ENCODE measurements at regions not wholly inside any gene's neighbourhood (a gene's known extent, or its start where the extent isn't known, plus 50 kb on each side); places are given as distances from the start of the nearest gene placed in this dataset.

GRCh38 chr10:65291286-65291685, 1634.5 kb upstream of the LRRTM3 start:
- in situ Hi-C loops (cut with HindIII; ENCODE audit: low pct_unique_long_range_greater_than_20kb, low sequenced_read_pairs), result no loop called here
- no peak for TF ChIP-seq JUND (IDR thresholded peaks at IDR 0.05; ENCODE audit: low read depth)
- DNase-seq (ENCODE audit: low read depth in 1 of 2, low spot score in 1 of 2), result peak in 1 of 2 experiments; percentile 29

GRCh38 chr10:65292551-65292950, 1633.3 kb upstream of the LRRTM3 start:
- in situ Hi-C loops (cut with HindIII; ENCODE audit: low pct_unique_long_range_greater_than_20kb, low sequenced_read_pairs), result no loop called here

GRCh38 chr10:65294329-65294728, 1631.5 kb upstream of the LRRTM3 start:
- in situ Hi-C loops (cut with HindIII; ENCODE audit: low pct_unique_long_range_greater_than_20kb, low sequenced_read_pairs), result no loop called here
- DNase-seq (ENCODE audit: low read depth in 1 of 2, low spot score in 1 of 2), result no peak
- no peak for TF ChIP-seq JUND (IDR thresholded peaks at IDR 0.05; ENCODE audit: low read depth)

More at GRCh38 chr10:65292551-65292950, 1633.3 kb upstream of the LRRTM3 start:
- TF ChIP-seq JUND (IDR thresholded peaks at IDR 0.05; ENCODE audit: low read depth), result no peak
- DNase-seq (ENCODE audit: low read depth in 1 of 2, low spot score in 1 of 2), result no peak

- in situ Hi-C loops (cut with HindIII; ENCODE audit: low pct_unique_long_range_greater_than_20kb, low sequenced_read_pairs), result no loop called here
- no peak for TF ChIP-seq JUND (IDR thresholded peaks at IDR 0.05; ENCODE audit: low read depth)
- no peak for DNase-seq (ENCODE audit: low read depth in 1 of 2, low spot score in 1 of 2)
These were observed 1624.7 kb upstream of the LRRTM3 start for GRCh38 chr10:65301181-65301580.

GRCh38 chr10:65306201-65306600, 1619.6 kb upstream of the LRRTM3 start:
- DNase-seq (ENCODE audit: low read depth in 1 of 2, low spot score in 1 of 2), result no peak
- TF ChIP-seq JUND (IDR thresholded peaks at IDR 0.05; ENCODE audit: low read depth), result no peak
- in situ Hi-C loops (cut with HindIII; ENCODE audit: low pct_unique_long_range_greater_than_20kb, low sequenced_read_pairs), result no loop called here

GRCh38 chr10:65312876-65313275, 1613.0 kb upstream of the LRRTM3 start:
- in situ Hi-C loops (cut with HindIII; ENCODE audit: low pct_unique_long_range_greater_than_20kb, low sequenced_read_pairs), result no loop called here
- TF ChIP-seq JUND (IDR thresholded peaks at IDR 0.05; ENCODE audit: low read depth), result no peak
- DNase-seq (ENCODE audit: low read depth in 1 of 2, low spot score in 1 of 2), result no peak

- in situ Hi-C loops (cut with HindIII; ENCODE audit: low pct_unique_long_range_greater_than_20kb, low sequenced_read_pairs), result no loop called here
- TF ChIP-seq JUND (IDR thresholded peaks at IDR 0.05; ENCODE audit: low read depth), result no peak
- no peak for DNase-seq (ENCODE audit: low read depth in 1 of 2, low spot score in 1 of 2)
These were observed 1612.4 kb upstream of the LRRTM3 start for GRCh38 chr10:65313406-65313805.

GRCh38 chr10:65314253-65314652, 1611.6 kb upstream of the LRRTM3 start:
- no peak for DNase-seq (ENCODE audit: low read depth in 1 of 2, low spot score in 1 of 2)
- no peak for TF ChIP-seq JUND (IDR thresholded peaks at IDR 0.05; ENCODE audit: low read depth)
- in situ Hi-C loops (cut with HindIII; ENCODE audit: low pct_unique_long_range_greater_than_20kb, low sequenced_read_pairs), result no loop called here

- DNase-seq (ENCODE audit: low read depth in 1 of 2, low spot score in 1 of 2), result no peak
- in situ Hi-C loops (cut with HindIII; ENCODE audit: low pct_unique_long_range_greater_than_20kb, low sequenced_read_pairs), result no loop called here
These were observed 1606.3 kb upstream of the LRRTM3 start for GRCh38 chr10:65319493-65319892.

GRCh38 chr10:65320236-65321026, 1605.4 kb upstream of the LRRTM3 start:
- in situ Hi-C loops (cut with HindIII; ENCODE audit: low pct_unique_long_range_greater_than_20kb, low sequenced_read_pairs), result no loop called here
- DNase-seq (ENCODE audit: low read depth in 1 of 2, low spot score in 1 of 2), result no peak
- no peak for TF ChIP-seq JUND (IDR thresholded peaks at IDR 0.05; ENCODE audit: low read depth)

More at GRCh38 chr10:65319493-65319892, 1606.3 kb upstream of the LRRTM3 start:
- no peak for TF ChIP-seq JUND (IDR thresholded peaks at IDR 0.05; ENCODE audit: low read depth)

GRCh38 chr10:65323802-65324201, 1602.0 kb upstream of the LRRTM3 start:
- peak in 1 of 2 experiments; percentile 23 for DNase-seq (ENCODE audit: low read depth in 1 of 2, low spot score in 1 of 2)
- no peak for TF ChIP-seq JUND (IDR thresholded peaks at IDR 0.05; ENCODE audit: low read depth)
- in situ Hi-C loops (cut with HindIII; ENCODE audit: low pct_unique_long_range_greater_than_20kb, low sequenced_read_pairs), result no loop called here

- TF ChIP-seq JUND (IDR thresholded peaks at IDR 0.05; ENCODE audit: low read depth), result no peak
- DNase-seq (ENCODE audit: low read depth in 1 of 2, low spot score in 1 of 2), result no peak
- in situ Hi-C loops (cut with HindIII; ENCODE audit: low pct_unique_long_range_greater_than_20kb, low sequenced_read_pairs), result no loop called here
These were observed 1599.9 kb upstream of the LRRTM3 start for GRCh38 chr10:65325913-65326312.

- in situ Hi-C loops (cut with HindIII; ENCODE audit: low pct_unique_long_range_greater_than_20kb, low sequenced_read_pairs), result no loop called here
- TF ChIP-seq JUND (IDR thresholded peaks at IDR 0.05; ENCODE audit: low read depth), result no peak
These were observed 1597.3 kb upstream of the LRRTM3 start for GRCh38 chr10:65328486-65328885.

GRCh38 chr10:65335311-65335710, 1590.5 kb upstream of the LRRTM3 start:
- DNase-seq (ENCODE audit: low read depth in 1 of 2, low spot score in 1 of 2), result peak in 1 of 2 experiments; percentile 51
- no peak for TF ChIP-seq JUND (IDR thresholded peaks at IDR 0.05; ENCODE audit: low read depth)
- in situ Hi-C loops (cut with HindIII; ENCODE audit: low pct_unique_long_range_greater_than_20kb, low sequenced_read_pairs), result no loop called here

More at GRCh38 chr10:65328486-65328885, 1597.3 kb upstream of the LRRTM3 start:
- no peak for DNase-seq (ENCODE audit: low read depth in 1 of 2, low spot score in 1 of 2)
